ENCODE measurements at regions not wholly inside any gene's neighbourhood (a gene's known extent, or its start where the extent isn't known, plus 50 kb on each side); places are given as distances from the start of the nearest gene placed in this dataset.

DNA sequence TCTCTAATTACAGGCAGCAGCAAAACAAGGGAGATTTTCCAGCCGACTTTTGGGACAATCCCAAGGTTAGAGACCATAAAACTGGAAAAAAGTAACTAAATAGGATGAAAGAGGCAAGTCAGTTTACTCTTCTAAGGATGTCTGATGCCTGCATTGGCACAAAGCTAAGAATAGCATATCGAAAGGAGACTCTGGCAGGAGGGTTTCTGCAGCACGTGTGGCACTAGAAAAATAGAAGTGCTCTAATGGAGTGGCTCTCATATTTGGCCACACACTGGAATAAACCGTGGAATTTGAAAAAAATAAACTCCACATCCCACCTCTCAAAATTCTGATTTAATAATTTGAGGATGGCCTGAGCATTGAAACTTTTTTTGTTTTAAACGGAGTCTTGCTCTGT is 77.2 kb upstream of the ARSJ start:
- TF ChIP-seq POLR2A (IDR thresholded peaks at IDR 0.05; ENCODE audit: low read depth, low read length), result no peak
- TF ChIP-seq TAF1 (IDR thresholded peaks at IDR 0.05; ENCODE audit: borderline replicate concordance, low read depth, low read length), result no peak
- TF ChIP-seq POLR2AphosphoS5 (IDR thresholded peaks at IDR 0.05; ENCODE audit: low read depth, low read length), result no peak
- FAIRE-seq, result no peak
- DNase-seq (ENCODE audit: insufficient read length), result no peak

DNA sequence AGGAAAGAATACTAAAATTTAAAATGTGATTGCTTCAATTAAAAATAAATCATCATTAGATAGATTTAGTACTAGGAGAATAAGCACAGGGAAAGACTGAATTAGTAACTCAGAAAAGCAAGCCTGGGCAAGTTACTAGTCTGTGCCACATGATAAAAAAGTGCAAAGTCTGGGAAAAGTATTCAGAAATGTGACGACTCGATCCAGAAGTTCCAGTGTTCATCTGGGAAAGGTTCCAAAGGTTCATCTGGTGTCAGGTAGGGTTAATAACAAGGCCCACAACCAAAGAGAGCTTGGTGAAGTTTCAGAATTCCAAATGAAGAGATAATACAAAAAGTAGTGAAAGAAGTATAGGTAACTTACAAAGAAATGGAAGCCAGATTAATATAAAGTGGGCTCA is 78.3 kb upstream of the ARSJ start:
- no peak for TF ChIP-seq POLR2AphosphoS5 (IDR thresholded peaks at IDR 0.05; ENCODE audit: low read depth, low read length)
- no peak for TF ChIP-seq POLR2A (IDR thresholded peaks at IDR 0.05; ENCODE audit: low read depth, low read length)
- no peak for TF ChIP-seq TAF1 (IDR thresholded peaks at IDR 0.05; ENCODE audit: borderline replicate concordance, low read depth, low read length)
- FAIRE-seq, result no peak
- no peak for DNase-seq (ENCODE audit: insufficient read length)

DNA sequence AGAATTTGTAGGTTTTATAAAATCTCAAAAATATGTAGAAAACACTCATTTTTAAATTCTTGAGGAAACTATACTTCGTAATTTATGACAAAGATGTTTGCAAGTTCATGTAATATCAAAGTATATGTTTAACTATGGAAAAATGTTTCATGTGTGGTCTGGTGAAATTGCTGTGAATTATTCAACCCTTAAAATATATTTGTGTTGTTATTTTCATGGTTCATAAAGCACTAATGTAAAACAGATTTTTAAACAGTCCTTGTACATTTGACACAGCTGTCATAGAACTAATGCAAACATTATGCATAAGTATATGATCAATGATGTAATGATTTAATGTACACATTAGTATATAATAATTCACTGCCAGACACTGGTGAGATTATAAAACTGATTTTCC is 83.1 kb upstream of the ARSJ start:
- FAIRE-seq (no peak), DNase-seq (ENCODE audit: insufficient read length) (no peak)
- no peak for TF ChIP-seq TAF1 (IDR thresholded peaks at IDR 0.05; ENCODE audit: borderline replicate concordance, low read depth, low read length)
- no peak for TF ChIP-seq POLR2AphosphoS5 (IDR thresholded peaks at IDR 0.05; ENCODE audit: low read depth, low read length)
- TF ChIP-seq POLR2A (IDR thresholded peaks at IDR 0.05; ENCODE audit: low read depth, low read length), result no peak

DNA sequence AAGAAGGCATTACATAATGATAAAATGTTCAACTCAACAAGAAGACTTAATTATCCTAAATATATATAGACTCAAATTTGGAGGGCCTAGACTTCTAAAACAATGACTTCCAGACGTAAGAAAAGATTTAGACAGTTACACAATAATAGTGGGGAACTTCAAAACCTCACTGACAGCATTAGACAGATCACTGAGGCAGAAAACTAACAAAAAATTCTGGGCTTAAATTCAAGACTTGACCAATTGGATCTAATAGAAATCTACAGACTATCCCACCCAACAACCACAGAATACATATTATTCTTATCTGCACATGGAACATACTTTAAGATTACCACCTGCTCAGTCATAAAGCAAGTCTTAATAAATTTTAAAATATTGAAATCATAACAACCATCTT is 93.3 kb upstream of the ARSJ start:
- DNase-seq (ENCODE audit: insufficient read length) (no peak), FAIRE-seq (no peak)
- TF ChIP-seq POLR2AphosphoS5 (IDR thresholded peaks at IDR 0.05; ENCODE audit: low read depth, low read length), result no peak
- no peak for TF ChIP-seq POLR2A (IDR thresholded peaks at IDR 0.05; ENCODE audit: low read depth, low read length)
- TF ChIP-seq TAF1 (IDR thresholded peaks at IDR 0.05; ENCODE audit: borderline replicate concordance, low read depth, low read length), result no peak

DNA sequence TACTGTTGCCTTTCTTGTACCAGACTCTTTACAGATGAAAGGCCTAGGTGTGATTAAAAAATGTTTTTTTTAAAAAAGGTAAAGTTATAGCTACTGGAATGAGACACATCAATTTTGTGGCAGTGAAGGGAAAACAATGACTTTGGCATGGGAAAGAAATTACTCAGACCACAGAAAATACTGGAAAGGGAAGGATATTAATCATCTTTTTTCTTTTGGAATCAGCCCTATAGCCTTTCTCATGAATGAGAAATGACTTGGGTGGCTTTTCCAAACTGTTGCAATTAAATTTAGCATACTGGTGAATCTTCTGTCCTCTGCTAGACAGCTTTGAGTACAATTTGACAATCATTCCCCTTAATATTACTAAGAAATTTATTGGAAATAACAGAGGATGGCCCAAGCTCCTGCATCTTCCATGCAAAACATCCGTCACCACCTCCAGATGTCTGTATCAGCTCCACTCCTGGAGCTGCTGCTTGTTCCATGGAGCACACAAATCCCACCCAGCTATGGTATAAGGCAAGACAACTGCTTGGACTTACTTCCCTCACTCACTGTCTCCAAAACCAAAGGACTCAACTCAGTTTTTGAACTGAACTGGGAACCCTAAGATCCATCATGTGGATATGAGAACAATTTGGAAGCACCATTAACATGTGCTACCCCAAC is 97.6 kb upstream of the ARSJ start:
- no peak for FAIRE-seq
- no peak for DNase-seq (ENCODE audit: insufficient read length)
- TF ChIP-seq POLR2AphosphoS5 (IDR thresholded peaks at IDR 0.05; ENCODE audit: low read depth, low read length), result no peak

DNA sequence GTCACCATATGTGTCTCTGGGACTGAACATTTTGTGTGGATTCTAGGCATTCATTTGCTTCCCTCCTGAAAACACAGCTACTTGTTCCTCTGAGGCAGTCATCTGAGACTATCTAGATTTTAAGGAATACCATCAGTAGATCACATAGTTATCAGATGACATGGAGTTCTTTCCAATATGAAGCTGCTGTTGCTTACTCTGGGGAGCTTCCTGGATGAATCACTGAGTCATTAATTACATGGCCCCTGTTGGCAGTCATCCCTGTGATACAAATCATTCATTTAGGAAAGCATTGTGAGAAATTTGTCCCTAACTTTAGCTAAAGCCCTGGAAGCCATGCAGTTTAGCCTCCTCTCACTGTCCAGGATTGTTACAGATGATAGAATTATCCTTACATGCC is 98.2 kb upstream of the ARSJ start:
- no peak for FAIRE-seq
- DNase-seq (ENCODE audit: insufficient read length), result no peak
- TF ChIP-seq TAF1 (IDR thresholded peaks at IDR 0.05; ENCODE audit: borderline replicate concordance, low read depth, low read length), result no peak

DNA sequence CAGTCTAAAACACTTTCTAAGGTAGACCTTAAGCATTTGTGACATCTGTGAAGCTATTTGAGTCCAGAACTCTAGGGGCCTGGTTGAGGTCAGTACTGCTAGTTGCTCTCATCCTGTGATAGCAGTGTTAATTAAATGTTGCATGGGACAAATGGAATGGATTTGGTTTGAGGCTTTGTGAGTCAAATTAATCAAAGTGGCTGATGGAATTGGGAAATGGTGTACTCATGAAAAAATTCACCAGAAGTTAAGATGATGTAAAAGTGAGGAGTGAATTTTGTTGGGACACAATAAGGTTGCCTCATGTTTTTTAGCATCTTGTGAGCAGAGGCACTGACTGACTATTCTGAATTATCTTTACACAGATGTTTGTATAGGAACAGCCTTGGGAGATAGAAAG is 99.2 kb upstream of the ARSJ start:
- FAIRE-seq, result no peak
- TF ChIP-seq TAF1 (IDR thresholded peaks at IDR 0.05; ENCODE audit: borderline replicate concordance, low read depth, low read length) (no peak), POLR2AphosphoS5 (IDR thresholded peaks at IDR 0.05; ENCODE audit: low read depth, low read length) (no peak), POLR2A (IDR thresholded peaks at IDR 0.05; ENCODE audit: low read depth, low read length) (no peak)
- no peak for DNase-seq (ENCODE audit: insufficient read length)

DNA sequence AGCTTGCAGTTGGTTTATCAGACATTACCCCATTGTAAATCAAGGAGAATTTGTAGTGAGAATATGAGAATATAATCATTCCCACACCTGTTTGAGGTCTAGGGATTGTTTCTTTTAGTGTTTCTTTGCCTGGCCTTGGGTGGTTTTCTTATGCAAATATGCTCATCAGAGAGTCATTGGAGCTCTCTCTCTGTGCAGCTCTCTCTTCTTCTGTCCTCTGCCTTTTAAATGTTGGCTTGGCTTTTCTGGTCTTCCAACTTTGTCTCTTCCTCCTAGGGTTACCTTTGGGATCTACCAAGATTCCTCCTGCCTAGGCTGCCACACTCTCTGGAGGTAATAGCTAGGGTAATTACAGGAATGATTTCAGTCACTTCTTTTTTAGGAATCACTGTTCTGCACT is 102.3 kb upstream of the ARSJ start:
- DNase-seq (ENCODE audit: insufficient read length) (no peak), FAIRE-seq (no peak)
- TF ChIP-seq TAF1 (IDR thresholded peaks at IDR 0.05; ENCODE audit: borderline replicate concordance, low read depth, low read length) (no peak), POLR2A (IDR thresholded peaks at IDR 0.05; ENCODE audit: low read depth, low read length) (no peak), POLR2AphosphoS5 (IDR thresholded peaks at IDR 0.05; ENCODE audit: low read depth, low read length) (no peak)

DNA sequence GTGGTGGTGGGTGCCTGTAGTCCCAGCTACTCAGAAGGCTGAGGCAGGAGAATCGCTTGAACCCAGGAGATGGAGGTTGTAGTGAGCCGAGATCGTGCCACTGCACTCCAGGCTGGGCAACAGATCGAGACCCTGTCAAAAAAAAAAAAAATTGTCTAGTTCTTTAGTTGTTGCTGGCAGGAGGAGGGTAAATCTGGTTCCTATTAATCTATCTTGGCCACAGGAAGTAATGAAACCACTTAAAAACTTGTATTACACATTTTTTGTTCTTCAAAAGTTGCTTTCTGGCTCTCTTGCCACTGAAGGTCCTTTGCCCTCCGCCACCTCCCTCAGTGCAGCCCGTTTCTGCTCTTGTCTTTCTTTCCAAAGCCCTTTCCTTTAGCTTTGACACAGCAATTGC is 102.9 kb upstream of the ARSJ start:
- TF ChIP-seq POLR2A (IDR thresholded peaks at IDR 0.05; ENCODE audit: low read depth, low read length), result no peak
- no peak for TF ChIP-seq TAF1 (IDR thresholded peaks at IDR 0.05; ENCODE audit: borderline replicate concordance, low read depth, low read length)
- no peak for TF ChIP-seq POLR2AphosphoS5 (IDR thresholded peaks at IDR 0.05; ENCODE audit: low read depth, low read length)
- FAIRE-seq (no peak), DNase-seq (ENCODE audit: insufficient read length) (no peak)

DNA sequence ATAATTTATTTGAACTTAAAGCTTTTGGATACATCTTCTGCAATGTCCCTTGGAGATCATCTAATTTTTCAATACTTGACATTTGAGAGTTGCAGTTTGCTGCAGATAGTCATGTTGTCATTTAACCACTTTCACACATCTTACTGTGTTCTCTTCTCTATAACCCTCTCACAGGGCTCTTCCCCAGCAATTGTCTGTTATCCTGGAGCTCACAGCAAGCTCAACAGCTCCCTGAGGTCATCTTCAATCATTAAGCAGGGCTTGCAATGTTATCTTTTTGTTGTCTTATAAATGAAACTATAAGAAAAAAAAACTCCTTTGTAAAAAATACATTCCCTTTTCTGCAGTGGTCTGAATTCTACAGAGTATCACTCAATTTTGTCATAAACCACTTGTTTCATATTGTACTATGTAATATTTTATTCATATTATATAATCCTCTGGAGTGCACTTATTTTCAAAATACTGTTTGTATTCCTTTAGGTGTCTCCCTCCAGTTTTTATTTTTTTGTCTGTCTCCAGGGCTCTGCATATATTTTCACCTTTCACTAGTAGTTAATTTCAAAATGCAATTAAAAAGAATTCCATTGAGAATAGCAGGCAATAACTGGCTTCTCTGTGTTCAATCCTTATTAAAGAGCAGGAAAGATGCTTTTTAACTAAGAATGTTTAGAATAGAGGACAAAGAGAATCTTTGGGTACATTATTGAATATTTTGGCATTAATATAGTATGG is 106.3 kb upstream of the ARSJ start:
- FAIRE-seq (no peak), DNase-seq (ENCODE audit: insufficient read length) (no peak)
- TF ChIP-seq POLR2AphosphoS5 (IDR thresholded peaks at IDR 0.05; ENCODE audit: low read depth, low read length), result no peak
- TF ChIP-seq POLR2A (IDR thresholded peaks at IDR 0.05; ENCODE audit: low read depth, low read length), result no peak
- no peak for TF ChIP-seq TAF1 (IDR thresholded peaks at IDR 0.05; ENCODE audit: borderline replicate concordance, low read depth, low read length)

DNA sequence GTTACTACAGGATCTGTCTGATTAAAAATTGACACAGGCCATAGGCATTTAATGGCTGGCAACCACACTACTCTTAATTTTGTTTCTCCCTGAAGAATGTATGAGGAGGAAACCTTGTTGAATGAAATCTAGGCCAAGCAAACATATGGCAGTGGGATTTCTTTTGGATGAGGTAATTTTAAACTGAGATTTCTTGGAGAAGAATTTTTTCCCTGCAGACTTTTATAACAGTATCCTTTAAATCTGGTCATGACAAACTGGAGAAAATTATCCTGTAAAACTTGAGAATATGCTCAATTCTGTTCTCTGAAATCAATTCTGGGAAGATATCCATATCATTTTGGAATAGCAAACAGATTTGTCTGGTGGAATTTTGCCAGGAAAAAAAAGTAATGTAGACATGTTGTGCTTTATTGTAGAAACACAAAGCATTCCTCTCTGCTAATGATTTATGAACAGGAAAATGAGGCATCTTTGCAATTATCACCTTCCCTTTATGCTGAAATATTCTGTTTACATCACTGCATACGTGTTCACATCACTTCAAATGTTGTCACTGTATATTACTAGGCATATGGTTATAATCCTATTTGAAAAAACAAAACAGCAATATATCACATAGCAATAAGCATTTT is 108.3 kb upstream of the ARSJ start:
- no peak for DNase-seq (ENCODE audit: insufficient read length)
- no peak for TF ChIP-seq POLR2AphosphoS5 (IDR thresholded peaks at IDR 0.05; ENCODE audit: low read depth, low read length)
- TF ChIP-seq TAF1 (IDR thresholded peaks at IDR 0.05; ENCODE audit: borderline replicate concordance, low read depth, low read length), result no peak
- no peak for TF ChIP-seq POLR2A (IDR thresholded peaks at IDR 0.05; ENCODE audit: low read depth, low read length)
- FAIRE-seq, result no peak

DNA sequence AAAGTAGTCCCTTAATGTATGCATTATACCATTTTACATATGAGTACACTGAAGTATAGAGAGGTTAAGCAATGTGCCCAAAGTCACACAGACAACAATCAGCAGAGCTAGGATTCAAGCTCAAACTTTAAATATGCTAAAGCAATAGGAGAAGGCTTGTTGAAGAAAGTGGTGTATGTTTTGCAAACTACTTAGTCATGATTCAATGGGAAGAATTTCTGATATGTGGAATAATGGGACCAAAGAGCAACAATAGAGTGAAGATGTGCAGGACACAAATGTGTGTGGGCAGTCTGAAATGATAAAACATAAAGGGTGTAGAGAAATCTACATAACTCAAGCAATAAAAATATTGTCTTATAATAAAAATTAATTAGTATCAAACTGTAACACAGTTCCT is 109.0 kb upstream of the ARSJ start:
- FAIRE-seq (no peak), DNase-seq (ENCODE audit: insufficient read length) (no peak)
- TF ChIP-seq POLR2AphosphoS5 (IDR thresholded peaks at IDR 0.05; ENCODE audit: low read depth, low read length), result no peak
- TF ChIP-seq POLR2A (IDR thresholded peaks at IDR 0.05; ENCODE audit: low read depth, low read length), result no peak
- no peak for TF ChIP-seq TAF1 (IDR thresholded peaks at IDR 0.05; ENCODE audit: borderline replicate concordance, low read depth, low read length)
